HG03175 (cell line): ENCODE measurements at regions not wholly inside any gene's neighbourhood (a gene's known extent, or its start where the extent isn't known, plus 50 kb on each side); places are given as distances from the start of the nearest gene placed in this dataset.
A peak's percentile ranks its signal among the peaks of the same experiment; 100 is the strongest.
"Not testable (repeated sequence)": the region's sequence is repeated elsewhere in the genome, so short reads cannot be mapped to it uniquely, and the experiment has no call there.

Source experiments
- ATAC-seq: cut with Tn5 transposase; IDR thresholded peaks from one replicate; pipeline ENCODE4 v1.9.1; 2021; ENCODE audit warnings: mild to moderate bottlenecking, moderate library complexity; ENCODE audit not compliant: unreplicated experiment

DNA sequence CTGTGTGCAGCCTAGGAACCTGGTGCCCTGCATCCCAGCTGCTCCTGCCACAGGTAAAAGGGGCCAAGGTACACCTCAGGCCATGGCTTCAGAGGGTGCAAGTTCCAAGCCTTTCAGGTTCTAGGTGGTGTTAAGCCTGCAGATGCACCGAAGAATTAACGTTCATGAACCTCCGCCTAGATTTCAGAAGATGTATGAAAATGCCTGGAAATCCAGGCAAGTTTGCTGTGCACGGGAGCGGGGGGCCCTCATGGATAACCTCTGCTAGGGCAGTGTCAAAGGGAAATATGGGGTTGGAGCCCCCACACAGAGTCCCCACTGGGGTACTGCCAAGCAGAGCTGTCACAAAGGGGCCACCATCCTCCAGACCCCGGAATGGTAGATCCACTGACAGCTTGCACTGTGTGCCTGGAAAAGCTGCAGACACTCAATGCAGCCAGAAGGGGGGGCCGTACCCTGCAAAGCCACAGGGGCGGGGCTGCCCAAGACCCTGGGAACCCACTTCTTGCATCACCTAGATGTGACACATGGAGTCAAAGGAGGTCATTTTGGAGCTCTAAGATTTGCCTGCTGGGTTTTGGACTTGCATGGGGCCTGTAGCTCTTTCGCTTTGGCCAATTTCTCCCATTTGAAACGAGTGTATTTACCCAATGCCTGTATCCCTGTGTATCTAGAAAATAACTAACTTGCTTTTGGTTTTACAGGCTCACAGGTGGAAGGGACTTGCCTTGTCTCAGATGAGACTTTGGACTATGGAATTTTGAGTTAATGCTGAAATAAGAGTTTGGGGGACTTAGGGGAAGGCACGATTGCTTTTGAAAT is 145.2 kb upstream of the C1QTNF3 start:
- ATAC-seq = not testable (repeated sequence)

DNA sequence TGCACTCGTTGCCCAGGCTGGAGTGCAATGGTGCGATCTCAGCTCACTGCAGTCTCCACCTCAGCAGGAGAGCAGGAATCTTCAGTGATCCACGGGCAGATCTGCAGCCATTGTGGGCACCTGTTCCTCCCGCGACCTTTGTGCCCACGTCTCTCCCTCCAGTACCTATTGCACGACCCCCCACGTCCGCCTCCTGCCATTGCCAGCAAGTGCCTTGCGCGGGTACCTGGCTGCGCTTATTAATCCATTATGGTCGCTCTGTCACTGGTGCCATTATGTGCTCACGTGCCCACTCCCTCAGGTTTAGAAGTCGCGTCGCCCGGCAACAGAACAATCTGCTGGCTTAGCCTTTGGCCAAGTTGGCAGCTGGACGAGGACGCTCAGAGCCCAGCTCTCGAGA is 146.2 kb upstream of the C1QTNF3 start:
- not testable (repeated sequence) for ATAC-seq

DNA sequence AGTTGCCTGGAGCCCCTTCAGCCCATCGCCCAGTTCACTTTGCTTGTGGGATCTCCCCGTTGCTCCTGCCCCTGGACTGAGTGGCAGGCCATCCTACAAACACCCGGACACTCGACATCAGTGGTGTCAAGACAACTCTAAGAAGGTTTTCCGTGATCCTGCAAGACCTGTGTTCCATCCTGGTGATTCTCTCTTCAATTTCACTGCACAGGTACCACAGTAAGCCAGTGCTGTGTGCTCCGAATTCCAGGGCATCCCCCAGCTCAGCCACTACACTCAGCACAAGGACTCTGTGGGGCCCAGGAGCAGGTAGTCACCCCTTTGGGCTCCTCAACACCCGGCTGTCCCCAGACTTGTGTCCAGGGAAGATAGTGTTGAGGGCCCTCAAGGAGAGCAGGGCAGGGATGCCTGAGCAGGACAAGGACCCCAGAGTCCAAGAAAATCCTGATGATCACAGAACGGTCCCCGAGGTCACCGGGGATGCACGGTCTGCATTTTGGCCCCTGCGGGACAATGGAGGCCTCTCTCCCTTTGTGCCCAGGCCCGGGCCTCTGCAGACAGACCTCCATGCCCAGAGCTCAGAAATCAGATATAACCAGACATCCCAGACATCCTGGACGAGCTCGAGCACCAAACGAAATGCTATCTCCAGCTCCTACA is 146.9 kb upstream of the C1QTNF3 start:
- ATAC-seq = not testable (repeated sequence)

DNA sequence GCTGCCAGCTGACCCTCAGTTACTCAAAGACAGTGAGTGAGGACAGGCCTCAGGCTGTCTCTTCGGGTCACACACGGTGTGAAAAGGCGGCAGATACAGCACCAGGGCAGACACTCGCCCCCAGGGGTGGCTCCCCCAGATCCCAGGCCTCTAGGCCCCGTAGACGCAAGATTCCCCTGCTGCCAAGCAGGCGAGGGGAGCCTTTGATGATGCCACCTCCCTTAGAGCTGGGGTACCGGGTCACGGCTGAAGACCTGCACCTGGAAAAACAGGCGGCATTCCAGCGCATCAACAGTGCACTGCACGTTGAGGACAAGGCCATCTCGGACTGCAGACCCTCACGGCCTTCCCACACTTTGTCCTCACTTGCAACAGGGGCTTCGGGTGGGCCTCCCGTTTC is 147.5 kb upstream of the C1QTNF3 start:
- not testable (repeated sequence) for ATAC-seq

DNA sequence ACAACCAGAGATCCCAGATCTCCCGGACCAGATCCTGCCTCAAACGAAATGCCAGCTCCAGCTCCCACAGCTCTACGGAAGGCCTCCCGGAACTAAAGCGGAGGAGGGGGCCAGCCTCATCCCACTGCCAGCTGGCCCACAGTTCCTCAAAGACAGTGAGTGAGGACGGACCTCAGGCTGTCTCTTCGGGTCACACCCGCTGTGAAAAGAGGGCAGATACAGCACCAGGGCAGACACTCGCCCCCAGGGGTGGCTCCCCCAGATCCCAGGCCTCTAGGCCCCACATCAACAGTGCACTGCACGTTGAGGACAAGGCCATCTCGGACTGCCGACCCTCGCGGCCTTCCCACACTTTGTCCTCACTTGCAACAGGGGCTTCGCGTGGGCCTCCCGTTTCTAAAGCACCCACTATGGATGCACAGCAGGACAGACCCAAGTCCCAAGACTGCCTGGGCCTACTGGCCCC is 148.3 kb upstream of the C1QTNF3 start:
- not testable (repeated sequence) for ATAC-seq

DNA sequence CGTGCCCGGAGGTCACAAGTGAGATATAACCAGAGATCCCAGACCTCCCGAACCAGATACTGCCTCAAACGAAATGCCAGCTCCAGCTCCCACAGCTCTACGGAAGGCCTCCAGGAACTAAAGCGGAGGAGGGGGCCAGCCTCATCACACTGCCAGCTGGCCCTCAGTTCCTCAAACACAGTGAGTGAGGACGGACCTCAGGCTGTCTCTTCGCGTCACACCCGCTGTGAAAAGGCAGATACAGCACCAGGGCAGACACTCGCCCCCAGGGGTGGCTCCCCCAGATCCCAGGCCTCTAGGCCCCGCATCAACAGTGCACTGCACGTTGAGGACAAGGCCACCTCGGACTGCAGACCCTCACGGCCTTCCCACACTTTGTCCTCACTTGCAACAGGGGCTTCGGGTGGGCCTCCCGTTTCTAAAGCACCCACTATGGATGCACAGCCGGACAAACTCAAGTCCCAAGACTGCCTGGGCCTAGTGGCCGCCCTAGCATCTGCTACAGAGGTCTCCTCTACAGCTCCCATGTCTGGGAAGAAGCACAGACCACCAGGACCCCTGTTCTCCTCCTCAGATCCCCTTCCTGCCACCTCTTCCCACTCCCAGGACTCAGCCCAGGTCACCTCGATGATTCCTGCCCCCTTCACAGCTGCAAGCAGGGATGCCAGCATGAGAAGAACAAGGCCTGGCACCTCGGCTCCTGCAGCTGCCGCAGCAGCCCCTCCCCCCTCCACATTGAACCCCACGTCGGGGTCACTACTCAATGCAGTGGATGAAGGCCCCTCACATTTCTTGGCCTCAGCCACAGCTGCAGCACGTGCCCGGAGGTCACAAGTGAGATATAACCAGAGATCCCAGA is 149.3 kb upstream of the C1QTNF3 start:
- ATAC-seq = not testable (repeated sequence)

DNA sequence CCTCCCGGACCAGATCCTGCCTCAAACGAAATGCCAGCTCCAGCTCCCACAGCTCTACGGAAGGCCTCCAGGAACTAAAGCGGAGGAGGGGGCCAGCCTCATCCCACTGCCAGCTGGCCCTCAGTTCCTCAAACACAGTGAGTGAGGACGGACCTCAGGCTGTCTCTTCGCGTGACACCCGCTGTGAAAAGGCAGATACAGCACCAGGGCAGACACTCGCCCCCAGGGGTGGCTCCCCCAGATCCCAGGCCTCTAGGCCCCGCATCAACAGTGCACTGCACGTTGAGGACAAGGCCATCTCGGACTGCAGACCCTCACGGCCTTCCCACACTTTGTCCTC is 149.9 kb upstream of the C1QTNF3 start:
- ATAC-seq = not testable (repeated sequence)

DNA sequence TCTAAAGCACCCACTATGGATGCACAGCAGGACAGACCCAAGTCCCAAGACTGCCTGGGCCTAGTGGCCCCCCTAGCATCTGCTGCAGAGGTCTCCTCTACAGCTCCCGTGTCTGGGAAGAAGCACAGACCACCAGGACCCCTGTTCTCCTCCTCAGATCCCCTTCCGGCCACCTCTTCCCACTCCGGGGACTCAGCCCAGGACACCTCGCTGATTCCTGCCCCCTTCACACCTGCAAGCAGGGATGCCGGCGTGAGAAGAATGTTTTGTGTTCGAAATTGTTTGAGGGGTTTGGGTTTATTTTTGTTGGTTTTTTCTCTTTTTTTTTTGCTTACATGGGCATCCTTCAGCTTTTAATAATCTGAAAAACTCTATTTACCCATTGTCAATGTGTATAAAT is 150.3 kb upstream of the C1QTNF3 start:
- not testable (repeated sequence) for ATAC-seq

DNA sequence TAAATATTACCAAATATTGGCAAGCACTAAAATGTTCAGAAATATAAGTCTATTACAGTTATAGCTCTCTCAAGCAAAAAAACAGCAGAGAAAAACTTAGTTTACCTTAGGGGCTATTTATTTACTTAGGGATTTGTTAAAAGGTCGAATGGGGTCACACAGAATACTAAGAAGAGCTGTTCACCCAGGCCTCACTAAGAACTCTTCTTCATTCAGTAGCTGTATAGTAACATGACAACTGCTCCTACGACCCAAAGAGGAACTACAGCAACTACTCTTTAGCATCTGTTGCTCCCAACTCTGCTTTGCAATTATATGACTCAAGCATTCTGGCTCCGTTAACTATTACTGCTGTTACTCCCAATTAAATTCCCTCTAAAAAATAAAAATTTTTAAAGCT is 150.8 kb upstream of the C1QTNF3 start:
- ATAC-seq = not testable (repeated sequence)

DNA sequence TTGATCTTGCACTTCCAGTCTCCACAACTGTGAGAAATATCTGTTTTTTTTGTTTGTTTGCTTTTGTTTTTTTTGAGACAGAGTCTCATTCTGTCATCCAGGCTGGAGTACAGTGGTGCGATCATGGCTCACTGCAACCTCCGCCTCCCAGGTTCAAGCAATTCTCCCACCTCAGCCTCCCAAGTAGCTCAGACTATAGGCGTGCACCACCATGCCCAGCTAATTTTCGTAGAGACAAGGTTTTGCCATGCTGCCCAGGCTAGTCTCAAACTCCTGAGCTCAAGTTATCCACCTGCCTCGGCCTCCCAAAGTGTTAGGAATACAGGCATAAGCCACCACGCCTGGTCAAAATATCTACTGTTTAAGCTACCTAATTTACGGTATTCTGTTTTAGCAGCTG is 153.1 kb upstream of the C1QTNF3 start:
- not testable (repeated sequence) for ATAC-seq

DNA sequence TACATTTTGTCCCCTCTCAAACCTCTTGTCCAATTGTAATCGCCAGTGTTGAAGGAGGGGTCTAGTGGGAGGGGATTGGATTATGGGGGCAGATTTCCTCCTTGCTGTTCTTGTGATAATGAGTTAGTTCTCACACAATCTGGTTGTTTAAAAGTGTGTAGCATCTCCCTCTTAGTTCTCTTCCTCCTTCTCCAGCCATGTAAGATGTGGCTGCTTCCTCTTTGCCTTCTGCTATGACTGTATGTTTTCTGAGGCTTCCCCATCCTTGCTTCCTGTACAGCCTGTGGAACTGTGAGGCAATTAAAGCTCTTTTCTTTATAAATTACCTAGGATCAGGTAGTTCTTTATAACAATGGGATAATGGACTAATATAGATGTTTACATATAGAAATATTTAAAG is 162.3 kb upstream of the C1QTNF3 start:
- not testable (repeated sequence) for ATAC-seq

DNA sequence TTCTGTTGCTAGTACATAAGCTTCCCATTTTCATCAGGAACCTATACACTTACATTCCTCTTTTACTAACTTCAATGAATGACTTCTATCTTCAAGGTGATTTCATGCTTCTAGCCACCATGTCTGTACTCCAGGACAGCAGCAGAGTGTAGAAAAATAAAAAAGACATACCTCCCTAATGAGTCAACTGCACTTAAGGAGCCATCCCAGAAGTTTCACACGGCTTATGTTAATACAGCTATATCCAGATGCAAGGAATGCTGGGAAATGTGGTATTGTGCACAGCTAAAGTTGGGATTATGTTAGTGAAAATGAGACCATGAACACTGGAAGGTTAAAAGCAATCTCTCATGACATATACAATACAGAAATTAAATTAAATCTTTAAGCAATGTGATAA is 174.4 kb upstream of the C1QTNF3 start:
- ATAC-seq = not testable (repeated sequence)

DNA sequence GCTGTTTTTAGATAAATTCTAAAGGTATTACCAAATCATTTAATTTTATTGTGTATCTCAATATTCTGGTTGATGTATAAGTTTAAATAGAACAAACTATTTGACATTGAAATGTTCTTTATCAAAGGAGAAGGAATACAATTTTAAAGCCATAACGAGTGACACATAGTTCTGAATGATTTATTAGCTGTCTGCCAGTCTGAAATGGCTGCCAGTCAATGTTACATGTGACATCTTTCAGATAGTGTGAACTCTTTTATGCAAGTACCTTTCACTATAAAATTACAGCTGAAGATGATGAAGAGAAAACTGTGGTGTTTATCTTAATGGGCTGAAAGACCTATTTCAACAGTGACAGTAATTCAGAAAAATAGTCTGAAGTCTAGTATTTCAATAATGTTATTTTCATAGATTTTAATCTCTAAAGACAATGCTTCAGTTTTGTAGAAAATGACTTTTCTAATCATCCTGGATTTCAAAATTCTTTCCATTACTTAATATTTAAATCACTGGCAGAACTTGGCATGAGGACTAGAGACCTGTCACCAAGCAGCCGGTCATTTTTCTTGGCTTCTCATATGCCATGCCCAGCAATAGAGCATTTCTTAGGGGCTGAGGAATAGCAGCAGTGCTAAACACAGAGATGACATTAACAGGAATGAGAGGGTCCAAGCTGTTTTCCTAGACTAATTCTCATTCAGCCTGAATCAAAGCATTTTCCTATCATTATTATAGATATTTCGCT is 178.5 kb upstream of the C1QTNF3 start:
- ATAC-seq = not testable (repeated sequence)

DNA sequence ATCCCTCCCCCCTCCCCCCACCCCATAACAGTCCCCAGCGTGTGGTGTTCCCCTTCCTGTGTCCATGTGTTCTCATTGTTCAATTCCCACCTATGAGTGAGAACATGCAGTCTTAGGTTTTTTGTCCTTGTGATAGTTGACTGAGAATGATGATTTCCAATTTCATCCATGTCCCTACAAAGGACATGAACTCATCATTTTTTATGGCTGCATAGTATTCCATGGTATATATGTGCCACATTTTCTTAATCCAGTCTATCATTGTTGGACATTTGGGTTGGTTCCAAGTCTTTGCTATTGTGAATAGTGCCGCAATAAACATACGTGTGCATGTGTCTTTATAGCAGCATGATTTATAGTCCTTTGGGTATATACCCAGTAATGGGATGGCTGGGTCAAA is 180.1 kb upstream of the C1QTNF3 start:
- not testable (repeated sequence) for ATAC-seq

DNA sequence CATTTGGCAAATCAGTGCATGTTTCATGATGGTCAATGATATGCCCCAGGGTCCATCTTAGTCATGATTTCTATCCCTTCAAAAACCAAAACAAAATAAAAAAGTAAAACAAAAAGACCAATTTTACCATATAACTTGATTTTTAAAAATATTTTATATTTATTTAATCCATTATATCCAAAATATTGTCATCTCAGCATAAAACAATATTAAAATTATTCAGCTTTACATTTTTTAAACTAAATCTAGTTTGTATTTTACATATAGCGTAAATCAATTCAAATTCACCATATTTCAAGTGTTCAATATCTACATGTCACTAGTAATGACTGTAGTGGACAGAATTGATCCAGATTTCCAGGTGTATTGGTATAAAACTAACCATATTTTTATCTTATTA is 187.4 kb upstream of the C1QTNF3 start:
- not testable (repeated sequence) for ATAC-seq

DNA sequence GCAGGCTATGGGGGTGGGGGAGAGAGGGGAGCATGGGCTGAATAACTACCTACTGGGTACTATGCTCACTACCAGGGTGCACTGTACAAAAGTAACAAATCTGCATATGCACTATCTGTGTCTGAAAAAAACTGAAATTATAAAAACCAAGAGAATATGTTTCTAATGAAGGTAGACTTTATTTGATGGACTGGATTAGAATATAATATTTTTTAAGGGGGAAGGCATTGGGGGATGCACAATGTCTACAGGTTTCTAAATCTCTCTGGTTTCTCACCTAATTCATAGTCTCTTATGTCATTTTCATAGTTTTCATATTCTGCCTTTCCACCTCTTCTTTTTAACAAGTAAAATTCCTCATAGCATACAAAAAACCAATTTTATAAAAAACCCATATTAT is 200.8 kb upstream of the C1QTNF3 start:
- not testable (repeated sequence) for ATAC-seq

DNA sequence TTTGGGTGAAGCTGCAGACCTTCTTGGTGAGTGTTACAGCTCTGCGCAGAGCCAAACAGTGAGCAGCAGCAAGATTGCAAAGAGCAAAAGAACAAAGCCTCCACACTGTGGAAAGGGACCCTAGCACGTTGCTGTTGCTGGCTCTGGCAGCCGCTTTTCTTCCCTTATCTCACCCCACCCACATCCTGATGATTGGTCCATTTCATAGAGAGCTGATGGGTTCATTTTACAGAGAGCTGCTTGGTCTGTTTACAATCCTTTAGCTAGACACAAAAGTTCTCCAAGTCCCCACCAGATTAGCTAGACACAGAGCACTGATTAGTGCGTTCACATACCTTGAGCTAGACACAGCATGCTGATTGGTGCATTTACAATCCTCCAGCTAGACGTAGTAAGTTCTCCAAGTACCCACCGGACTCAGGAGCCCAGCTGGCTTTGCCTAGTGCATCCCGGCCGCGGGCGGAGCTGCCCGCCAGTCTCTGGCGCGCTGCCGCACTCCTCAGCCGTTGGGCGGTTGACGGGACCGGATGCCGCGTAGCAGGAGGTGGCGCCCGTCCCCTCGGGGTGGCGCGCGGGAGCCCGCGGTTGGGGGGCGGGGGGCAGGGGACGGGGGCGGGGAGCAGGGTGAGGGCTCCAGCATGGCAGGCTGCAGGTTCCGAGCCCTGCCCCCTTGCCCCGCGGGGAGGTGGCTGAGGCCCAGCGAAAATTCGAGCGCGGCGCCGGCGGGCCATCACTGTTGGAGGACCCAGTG is 201.4 kb upstream of the C1QTNF3 start:
- ATAC-seq = peak; percentile 58

DNA sequence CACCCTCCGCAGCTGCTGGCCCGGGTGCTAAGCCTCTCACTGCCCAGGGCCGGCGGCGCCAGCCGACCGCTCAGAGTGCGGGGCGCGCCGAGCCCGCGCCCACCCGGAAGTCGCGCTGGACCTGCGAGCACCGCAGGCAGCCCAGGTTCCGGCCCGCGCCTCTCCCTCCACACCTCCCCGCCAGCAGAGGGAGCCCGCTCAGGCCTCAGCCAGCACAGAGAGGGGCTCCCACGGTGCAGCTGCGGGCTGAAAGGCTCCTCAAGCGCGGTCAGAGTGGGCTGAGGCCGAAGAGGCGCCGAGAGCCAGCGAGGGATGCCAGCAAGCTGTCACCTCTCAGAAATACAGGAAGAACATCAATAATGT is 202.0 kb upstream of the C1QTNF3 start:
- peak; percentile 78 for ATAC-seq

DNA sequence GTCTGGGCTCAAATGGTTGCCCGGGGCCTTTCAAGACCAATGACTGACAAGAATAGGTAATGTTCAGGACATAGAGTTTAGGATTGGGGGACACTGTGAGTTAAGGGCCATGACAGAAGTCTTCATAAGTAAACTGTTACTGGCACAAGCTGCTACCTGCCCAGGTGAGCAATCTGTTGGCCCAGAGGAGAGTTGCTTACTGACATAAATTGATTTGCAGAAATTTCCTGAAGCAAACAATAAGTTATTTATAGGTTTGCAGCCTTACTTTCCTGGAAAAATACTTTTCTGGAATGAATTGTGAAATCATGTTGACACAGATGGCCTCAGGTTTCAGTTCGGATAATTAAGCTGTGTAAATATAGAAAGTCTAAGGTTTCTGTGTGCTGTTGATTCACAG is 202.8 kb upstream of the C1QTNF3 start:
- not testable (repeated sequence) for ATAC-seq

DNA sequence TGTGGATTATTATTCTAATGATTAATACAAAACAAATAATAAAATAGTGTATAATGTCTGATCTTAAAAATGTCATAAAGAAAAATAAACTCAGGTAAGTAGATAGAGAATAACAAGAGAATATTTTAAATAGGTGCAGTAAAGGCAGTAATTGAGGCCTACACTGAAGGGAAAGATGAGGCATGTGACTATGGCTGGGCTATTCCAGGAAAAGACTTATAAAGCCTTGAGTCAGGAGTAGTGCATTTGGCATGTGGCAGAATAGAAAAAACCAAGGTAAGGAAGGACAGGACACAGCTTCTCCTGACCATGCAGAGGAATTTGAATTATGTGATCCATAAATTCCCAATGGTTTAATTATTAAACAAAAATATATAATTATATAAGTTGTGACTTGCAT is 215.6 kb upstream of the C1QTNF3 start:
- not testable (repeated sequence) for ATAC-seq
